ENCODE measurements at regions not wholly inside any gene's neighbourhood (a gene's known extent, or its start where the extent isn't known, plus 50 kb on each side); places are given as distances from the start of the nearest gene placed in this dataset.

DNA sequence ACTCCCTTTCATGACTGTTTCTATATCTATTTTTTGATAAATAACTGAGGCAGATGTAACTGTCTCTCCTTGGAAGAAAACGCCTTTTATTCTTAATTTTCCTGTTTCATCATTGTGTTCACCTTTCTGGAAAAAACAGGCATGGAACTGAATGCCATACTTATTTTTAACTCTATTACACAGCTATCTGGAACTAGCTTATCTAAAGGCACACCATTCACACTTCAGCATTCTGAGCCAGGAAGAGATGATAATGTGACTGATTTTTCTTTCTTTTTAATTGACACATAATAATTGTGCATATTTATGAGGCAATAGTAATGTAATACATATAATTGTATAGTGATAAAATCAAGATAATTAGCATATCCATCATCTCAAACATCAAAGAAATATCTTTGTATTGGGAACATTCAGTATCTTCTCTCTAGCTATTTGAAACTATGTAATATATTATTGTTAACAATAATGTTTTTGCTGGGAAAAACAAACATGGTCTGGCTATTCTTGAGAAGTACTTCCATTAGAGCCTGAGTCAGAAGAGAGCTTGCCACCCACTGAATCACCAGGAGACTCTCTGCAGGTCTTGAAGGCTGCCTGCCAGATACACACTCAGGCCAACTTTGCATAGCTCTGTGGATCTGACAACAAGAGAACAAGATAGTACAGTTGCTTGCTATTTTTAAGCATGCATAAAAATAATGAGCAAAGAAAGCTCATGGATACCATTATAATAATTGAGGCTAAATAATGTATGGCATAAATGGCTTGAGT, 501.0 kb upstream of the EDIL3 start:
- intact Hi-C loops (cut with DNase I) = no loop called here
- no peak overlapping the region for H3K9ac ChIP-seq (ENCODE audit: low read depth in 2 of 2, low read length in 2 of 2)
- H3K36me3 ChIP-seq = no peaks in the 10 kb centered on the region
- no peaks in the 10 kb centered on the region for H3K9me3 ChIP-seq
- H3K27me3 ChIP-seq = no peaks in the 10 kb centered on the region
- DNase-seq = no peak
- H3K27ac ChIP-seq = no peak overlapping the region
- no peak overlapping the region for H3K4me3 ChIP-seq
- H3K4me1 ChIP-seq = no peaks in the 10 kb centered on the region
- TF ChIP-seq, protein P1, sequence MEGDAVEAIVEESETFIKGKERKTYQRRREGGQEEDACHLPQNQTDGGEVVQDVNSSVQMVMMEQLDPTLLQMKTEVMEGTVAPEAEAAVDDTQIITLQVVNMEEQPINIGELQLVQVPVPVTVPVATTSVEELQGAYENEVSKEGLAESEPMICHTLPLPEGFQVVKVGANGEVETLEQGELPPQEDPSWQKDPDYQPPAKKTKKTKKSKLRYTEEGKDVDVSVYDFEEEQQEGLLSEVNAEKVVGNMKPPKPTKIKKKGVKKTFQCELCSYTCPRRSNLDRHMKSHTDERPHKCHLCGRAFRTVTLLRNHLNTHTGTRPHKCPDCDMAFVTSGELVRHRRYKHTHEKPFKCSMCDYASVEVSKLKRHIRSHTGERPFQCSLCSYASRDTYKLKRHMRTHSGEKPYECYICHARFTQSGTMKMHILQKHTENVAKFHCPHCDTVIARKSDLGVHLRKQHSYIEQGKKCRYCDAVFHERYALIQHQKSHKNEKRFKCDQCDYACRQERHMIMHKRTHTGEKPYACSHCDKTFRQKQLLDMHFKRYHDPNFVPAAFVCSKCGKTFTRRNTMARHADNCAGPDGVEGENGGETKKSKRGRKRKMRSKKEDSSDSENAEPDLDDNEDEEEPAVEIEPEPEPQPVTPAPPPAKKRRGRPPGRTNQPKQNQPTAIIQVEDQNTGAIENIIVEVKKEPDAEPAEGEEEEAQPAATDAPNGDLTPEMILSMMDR (IDR thresholded peaks at IDR 0.05) = no peak

DNA sequence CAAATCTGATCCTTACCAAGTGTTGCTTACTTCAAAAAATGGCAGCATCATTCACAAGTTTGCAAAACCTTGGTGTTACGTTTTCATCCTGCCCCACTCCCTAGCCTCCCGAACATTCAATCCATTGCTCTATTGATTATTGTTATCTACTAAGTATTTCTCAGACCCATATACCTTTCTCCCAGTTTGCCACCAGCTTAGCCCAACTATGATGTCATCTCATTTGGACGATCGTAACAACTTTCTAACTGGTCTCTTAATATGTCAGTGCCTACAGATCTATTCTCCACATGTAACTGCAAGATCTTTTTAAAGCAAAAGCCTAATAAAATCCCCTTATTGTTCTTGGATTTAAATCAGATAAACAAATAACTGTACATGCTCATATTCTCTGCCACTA, 497.1 kb upstream of the EDIL3 start:
- no peak for DNase-seq
- no peaks in the 10 kb centered on the region for H3K27me3 ChIP-seq
- TF ChIP-seq, protein P1 (IDR thresholded peaks at IDR 0.05) = no peak
- no peaks in the 10 kb centered on the region for H3K36me3 ChIP-seq
- H3K4me3 ChIP-seq = no peak overlapping the region
- H3K27ac ChIP-seq = no peak overlapping the region
- no peaks in the 10 kb centered on the region for H3K4me1 ChIP-seq
- no peaks in the 10 kb centered on the region for H3K9me3 ChIP-seq
- H3K9ac ChIP-seq (ENCODE audit: low read depth in 2 of 2, low read length in 2 of 2) = no peak overlapping the region
- intact Hi-C loops (cut with DNase I) = no loop called here

DNA sequence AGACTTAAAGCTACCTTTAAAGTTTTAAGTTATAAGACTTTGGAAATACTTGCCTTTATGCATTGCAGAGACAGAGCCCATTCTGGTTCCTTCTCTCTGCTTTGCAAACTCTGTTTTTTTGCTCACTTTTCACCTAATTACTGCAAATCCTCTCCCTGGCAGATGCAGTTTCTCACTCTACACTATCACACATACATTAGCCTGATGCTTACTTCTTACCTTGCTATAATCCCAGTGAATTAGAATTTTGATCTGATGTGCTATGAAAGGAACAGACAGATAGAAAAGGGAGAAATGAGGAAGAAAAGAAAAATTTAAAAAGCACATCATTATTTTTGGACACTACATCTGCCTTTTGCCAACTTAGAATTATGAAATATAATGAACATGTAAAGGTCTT, 489.5 kb upstream of the EDIL3 start:
- TF ChIP-seq, protein P1 (IDR thresholded peaks at IDR 0.05) = no peak
- H3K9me3 ChIP-seq = no peaks in the 10 kb centered on the region
- DNase-seq = no peak
- no peaks in the 10 kb centered on the region for H3K36me3 ChIP-seq
- H3K27me3 ChIP-seq = no peaks in the 10 kb centered on the region
- no peaks in the 10 kb centered on the region for H3K4me1 ChIP-seq
- no peak overlapping the region for H3K9ac ChIP-seq (ENCODE audit: low read depth in 2 of 2, low read length in 2 of 2)
- H3K4me3 ChIP-seq = no peak overlapping the region
- intact Hi-C loops (cut with DNase I) = no loop called here
- H3K27ac ChIP-seq = no peak overlapping the region

DNA sequence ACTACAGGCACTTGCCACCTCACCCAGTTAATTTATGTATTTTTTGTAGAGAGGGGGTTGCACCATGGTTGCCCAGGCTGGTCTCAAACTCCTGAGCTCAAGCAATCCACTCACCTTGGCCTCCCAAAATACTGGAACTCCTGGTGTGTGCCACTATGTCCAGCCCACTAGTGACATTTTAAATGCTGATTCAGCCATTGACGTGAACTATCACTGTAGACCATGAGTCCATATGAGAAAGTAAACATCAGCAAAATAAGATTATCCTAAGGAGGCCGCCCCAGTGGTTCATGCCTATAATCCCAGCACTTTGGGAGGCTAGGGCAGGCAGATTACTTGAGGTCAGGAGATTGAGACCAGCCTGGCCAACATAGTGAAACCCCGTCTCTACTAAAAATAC, 488.1 kb upstream of the EDIL3 start:
- no peak overlapping the region for H3K27ac ChIP-seq
- TF ChIP-seq, protein P1 (IDR thresholded peaks at IDR 0.05) = no peak
- no peak overlapping the region for H3K4me3 ChIP-seq
- no peaks in the 10 kb centered on the region for H3K4me1 ChIP-seq
- intact Hi-C loops (cut with DNase I) = no loop called here
- no peak for DNase-seq
- no peaks in the 10 kb centered on the region for H3K9me3 ChIP-seq
- H3K36me3 ChIP-seq = no peaks in the 10 kb centered on the region
- no peaks in the 10 kb centered on the region for H3K27me3 ChIP-seq
- no peak overlapping the region for H3K9ac ChIP-seq (ENCODE audit: low read depth in 2 of 2, low read length in 2 of 2)

DNA sequence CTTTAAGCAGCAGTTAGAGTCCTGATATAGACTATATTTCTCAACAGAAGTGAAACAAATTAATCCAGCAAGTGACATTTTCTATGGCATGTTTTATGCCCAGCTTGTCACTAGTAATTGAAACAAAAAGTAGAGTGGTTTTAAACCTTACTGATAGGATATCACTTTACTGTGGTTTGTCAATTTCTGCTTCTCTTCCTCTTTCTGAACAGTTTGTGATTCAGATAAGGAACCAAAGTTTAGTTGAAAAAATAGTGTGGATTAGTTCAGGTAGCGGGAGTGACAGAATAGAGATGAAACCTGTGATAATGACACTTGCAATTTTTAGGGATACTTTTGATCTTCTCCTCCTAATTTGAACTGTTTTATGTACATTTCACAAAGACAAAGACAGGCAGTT, 485.7 kb upstream of the EDIL3 start:
- no peak for DNase-seq
- Histone ChIP-seq H3K27me3 (no peaks in the 10 kb centered on the region), H3K4me3 (no peak overlapping the region), H3K9ac (ENCODE audit: low read depth in 2 of 2, low read length in 2 of 2) (no peak overlapping the region), H3K27ac (no peak overlapping the region), H3K9me3 (no peaks in the 10 kb centered on the region), H3K4me1 (no peaks in the 10 kb centered on the region), H3K36me3 (no peaks in the 10 kb centered on the region)
- TF ChIP-seq, protein P1 (IDR thresholded peaks at IDR 0.05) = no peak
- intact Hi-C loops (cut with DNase I) = no loop called here
